Neural cell (in vitro differentiated cells): ENCODE measurements at regions not wholly inside any gene's neighbourhood (a gene's known extent, or its start where the extent isn't known, plus 50 kb on each side); places are given as distances from the start of the nearest gene placed in this dataset.
"Not testable (repeated sequence)": the region's sequence is repeated elsewhere in the genome, so short reads cannot be mapped to it uniquely, and the experiment has no call there.

Experiments used
- TF ChIP-seq, protein P1 (sequence below): fragments of 450-650 bp; IDR thresholded peaks from 2 replicates; pipeline ENCODE4 v1.5.1; 2014; ENCODE audit warnings: antibody characterized with exemption, mild to moderate bottlenecking, moderate library complexity; ENCODE audit not compliant: poor library complexity, severe bottlenecking
- TF ChIP-seq, protein P2 (sequence below): IDR thresholded peaks from 2 replicates; pipeline ENCODE4 v1.6.1; 2012; ENCODE audit warnings: borderline replicate concordance

DNA sequence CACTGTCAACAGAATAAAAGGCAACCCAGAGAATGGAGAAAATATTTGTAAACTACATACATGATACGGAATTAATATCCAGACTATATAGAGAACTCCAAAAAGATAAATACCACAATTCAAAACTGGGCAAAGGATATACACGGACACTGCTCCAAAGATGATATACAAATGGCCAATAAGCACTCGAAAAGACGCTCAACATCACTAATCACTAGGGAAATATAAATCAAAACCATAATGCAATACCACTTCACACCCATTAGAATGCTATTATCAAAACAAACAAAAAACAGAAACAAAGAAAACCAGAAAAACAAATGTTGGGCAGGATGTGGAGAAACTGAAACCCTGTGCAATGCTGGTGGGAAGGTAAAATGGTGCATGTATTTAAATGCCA, 1764.6 kb upstream of the DEFB115 start:
- TF ChIP-seq, protein P1, sequence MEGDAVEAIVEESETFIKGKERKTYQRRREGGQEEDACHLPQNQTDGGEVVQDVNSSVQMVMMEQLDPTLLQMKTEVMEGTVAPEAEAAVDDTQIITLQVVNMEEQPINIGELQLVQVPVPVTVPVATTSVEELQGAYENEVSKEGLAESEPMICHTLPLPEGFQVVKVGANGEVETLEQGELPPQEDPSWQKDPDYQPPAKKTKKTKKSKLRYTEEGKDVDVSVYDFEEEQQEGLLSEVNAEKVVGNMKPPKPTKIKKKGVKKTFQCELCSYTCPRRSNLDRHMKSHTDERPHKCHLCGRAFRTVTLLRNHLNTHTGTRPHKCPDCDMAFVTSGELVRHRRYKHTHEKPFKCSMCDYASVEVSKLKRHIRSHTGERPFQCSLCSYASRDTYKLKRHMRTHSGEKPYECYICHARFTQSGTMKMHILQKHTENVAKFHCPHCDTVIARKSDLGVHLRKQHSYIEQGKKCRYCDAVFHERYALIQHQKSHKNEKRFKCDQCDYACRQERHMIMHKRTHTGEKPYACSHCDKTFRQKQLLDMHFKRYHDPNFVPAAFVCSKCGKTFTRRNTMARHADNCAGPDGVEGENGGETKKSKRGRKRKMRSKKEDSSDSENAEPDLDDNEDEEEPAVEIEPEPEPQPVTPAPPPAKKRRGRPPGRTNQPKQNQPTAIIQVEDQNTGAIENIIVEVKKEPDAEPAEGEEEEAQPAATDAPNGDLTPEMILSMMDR, result not testable (repeated sequence)
- TF ChIP-seq, protein P2, sequence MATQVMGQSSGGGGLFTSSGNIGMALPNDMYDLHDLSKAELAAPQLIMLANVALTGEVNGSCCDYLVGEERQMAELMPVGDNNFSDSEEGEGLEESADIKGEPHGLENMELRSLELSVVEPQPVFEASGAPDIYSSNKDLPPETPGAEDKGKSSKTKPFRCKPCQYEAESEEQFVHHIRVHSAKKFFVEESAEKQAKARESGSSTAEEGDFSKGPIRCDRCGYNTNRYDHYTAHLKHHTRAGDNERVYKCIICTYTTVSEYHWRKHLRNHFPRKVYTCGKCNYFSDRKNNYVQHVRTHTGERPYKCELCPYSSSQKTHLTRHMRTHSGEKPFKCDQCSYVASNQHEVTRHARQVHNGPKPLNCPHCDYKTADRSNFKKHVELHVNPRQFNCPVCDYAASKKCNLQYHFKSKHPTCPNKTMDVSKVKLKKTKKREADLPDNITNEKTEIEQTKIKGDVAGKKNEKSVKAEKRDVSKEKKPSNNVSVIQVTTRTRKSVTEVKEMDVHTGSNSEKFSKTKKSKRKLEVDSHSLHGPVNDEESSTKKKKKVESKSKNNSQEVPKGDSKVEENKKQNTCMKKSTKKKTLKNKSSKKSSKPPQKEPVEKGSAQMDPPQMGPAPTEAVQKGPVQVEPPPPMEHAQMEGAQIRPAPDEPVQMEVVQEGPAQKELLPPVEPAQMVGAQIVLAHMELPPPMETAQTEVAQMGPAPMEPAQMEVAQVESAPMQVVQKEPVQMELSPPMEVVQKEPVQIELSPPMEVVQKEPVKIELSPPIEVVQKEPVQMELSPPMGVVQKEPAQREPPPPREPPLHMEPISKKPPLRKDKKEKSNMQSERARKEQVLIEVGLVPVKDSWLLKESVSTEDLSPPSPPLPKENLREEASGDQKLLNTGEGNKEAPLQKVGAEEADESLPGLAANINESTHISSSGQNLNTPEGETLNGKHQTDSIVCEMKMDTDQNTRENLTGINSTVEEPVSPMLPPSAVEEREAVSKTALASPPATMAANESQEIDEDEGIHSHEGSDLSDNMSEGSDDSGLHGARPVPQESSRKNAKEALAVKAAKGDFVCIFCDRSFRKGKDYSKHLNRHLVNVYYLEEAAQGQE, result not testable (repeated sequence)
